A172 (cell line): ENCODE measurements at regions not wholly inside any gene's neighbourhood (a gene's known extent, or its start where the extent isn't known, plus 50 kb on each side); places are given as distances from the start of the nearest gene placed in this dataset.
A peak's percentile ranks its signal among the peaks of the same experiment; 100 is the strongest.

Source experiments
- DNase-seq: peaks from one replicate; pipeline ENCODE4 v3.0.0-alpha.2; 2015; ENCODE audit warnings: low spot score

DNA sequence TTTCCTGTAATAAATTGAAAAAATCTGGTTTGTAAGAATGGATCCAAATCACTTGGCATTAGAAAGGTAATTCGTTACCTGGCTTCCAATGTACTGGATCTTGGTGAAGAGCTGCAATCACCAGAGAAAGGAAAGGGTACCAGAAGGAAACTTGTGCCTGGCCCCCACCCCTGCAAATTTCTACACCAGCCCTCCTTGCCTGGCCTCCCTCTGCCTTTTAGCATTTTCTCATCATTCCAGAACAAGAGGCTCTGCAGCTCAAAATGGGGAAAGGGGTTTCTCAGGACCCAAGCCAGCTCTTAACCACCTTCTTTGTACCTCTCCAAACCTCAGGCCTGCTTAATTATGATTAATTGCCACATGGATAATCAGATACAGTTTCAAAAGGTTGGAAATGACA lies 612.8 kb upstream of the MGMT start:
- no peak for DNase-seq

DNA sequence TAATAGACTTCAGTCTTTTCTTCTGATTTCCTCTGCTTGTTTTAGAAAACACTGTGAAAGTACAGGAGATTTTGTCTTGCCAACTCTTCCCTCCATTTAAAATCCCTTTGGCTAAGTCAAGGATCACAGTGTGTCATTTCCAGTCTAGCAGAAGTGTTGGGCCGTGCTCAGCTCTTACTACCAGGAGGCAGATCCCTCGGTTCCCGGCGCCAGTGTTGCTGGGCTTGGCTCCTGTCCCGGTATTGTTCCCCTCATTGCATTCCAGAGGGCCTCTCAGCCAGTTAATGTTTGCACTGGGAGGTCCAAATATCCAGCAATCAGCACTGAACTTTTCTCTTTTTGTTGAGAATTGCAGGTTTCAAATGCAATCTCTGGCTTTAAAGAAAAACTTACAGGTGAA lies 612.1 kb upstream of the MGMT start:
- DNase-seq = no peak

DNA sequence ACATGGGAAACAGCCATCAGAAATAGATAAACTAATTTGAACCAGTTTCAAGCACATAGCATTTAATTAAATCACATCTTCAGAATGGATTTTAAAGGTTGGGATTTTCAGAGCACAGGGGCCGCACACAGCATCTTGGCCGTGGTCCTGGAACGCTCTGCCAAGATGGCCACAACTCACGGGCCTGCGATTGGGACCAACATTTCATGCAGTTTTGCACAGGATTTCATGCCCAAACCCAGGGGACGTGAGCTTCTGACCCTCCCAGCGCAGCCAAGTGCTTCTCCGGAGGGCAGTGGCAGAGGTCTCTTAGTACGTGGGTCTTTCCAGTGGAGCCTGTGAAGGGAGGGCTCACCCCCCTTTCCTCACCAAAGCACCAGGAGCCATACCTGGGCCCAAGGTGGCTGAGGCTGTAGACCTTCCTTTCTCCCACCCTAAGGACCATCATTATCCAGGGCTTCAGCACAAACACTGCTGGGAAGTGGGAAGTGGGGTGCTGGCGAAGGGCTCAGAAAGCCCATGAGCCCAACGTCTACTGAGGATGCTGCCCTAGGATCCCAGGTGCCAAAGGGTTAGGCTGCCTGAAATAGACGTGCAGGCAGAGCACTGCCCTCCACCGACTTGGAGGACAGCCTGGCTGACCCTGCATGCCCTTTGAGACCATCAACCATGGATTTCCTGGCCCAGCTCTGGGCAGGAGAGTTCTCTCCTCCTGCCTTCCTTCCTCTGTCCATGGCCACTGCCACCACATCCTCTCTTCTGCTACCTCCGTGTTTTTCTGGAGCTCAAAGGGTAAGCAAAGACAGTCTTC lies 611.2 kb upstream of the MGMT start:
- no peak for DNase-seq

DNA sequence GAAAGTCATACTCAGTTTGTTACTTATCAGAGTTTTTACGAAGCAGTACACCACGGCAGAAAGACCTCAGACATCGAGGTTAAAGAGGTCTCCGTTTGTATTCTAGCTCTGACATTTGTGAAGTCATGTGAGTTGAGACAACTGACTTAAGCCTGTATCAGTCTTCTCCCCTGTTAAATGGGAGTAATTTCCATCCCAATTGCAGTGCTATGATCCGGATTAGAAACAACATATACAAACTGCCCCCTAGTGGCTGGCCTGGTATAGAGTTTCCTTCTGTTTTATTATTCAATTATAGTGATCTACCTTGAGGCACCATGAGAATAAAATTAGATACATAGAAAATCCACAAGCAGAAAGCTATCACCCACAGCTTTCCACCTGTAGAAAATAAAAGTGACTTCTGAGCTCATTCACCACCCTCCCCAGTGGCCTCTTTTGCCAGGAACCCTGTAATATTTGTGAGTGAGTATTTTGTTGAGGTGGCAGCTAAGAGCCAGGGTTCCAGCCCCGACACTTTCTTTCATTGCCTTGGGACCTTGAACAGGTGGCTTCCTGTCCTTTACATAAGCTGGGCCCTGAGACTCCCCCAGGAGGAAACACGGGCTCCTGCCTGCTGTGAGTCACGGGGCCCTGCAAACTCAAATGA lies 607.2 kb upstream of the MGMT start:
- DNase-seq = peak; percentile 0

DNA sequence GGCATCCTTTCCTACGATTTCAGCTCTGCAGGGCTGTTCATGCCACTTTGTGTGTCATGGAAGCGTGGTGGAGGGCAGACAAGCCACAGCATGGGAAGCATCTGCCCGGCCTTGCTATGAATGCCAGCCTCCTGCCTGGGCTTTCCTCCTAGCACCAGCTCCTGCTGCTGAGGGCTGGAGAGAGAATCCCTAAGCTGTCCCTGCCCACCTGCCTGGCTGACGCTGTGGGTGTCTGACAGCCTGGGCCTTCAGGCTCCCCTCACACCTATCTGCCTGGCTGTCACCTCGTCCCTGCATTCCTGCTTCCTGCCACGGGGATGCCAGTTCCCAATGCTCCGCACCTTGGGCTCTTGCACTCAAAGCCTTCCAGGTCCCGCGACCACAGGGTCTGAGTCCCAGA lies 606.5 kb upstream of the MGMT start:
- DNase-seq = no peak

DNA sequence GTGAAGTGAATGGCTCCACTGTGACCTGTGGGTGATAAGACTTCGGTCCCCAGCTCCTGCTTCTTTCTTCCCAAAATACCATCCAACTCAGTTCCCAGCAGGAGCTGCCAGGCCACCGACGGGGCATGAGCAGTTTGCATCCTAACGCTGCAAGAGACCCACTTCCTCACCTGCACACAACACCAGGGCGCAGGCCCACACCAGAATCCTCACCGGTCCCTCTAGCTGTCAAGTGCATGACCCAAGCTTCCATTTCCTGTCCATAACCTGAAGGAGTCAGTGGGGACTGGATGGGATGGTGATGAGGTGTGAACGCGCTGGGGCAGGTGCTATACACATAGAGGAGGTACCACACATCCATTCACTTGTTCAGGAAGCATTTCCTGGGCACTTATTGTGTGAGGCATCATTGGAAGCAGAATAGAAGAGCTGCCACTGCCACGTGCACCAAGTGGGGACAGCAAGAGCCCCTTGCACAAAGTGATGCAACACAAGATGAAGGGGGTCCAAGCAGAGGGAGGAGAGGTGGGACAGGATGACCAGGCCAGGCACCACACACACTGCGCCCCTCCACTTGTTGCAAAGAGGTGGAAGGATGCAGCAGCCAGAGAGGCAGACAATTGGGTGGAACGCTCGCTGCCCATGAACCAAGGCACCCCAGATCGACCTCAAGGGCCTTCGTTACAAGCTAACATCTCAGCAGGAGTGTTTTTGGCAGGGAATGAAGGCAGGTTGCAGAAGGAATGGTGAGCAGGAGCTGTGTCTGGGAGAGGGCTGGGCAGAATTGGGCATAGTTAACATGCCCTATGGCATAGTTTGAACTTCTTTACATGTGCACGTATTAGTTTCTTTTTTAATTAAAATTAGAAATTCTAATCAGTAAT lies 605.8 kb upstream of the MGMT start:
- DNase-seq = no peak

DNA sequence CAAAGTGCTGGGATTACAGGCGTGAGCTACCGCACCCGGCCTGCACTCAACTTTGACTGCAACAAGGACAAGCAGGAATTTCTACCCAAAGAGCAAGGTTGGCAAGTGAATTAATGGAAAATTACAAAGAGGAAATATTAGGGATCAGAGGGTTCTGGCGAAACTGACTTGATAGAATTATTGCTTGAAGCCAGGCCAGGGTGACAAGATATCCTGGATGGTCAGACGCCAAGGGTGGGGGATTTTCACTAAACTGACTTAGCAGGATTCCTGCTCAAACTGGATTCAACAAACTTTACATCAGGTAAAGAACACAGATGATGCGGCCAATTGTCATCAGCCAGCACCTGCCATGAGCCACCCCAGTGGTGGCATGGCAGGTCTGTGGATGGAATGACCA lies 603.6 kb upstream of the MGMT start:
- no peak for DNase-seq

DNA sequence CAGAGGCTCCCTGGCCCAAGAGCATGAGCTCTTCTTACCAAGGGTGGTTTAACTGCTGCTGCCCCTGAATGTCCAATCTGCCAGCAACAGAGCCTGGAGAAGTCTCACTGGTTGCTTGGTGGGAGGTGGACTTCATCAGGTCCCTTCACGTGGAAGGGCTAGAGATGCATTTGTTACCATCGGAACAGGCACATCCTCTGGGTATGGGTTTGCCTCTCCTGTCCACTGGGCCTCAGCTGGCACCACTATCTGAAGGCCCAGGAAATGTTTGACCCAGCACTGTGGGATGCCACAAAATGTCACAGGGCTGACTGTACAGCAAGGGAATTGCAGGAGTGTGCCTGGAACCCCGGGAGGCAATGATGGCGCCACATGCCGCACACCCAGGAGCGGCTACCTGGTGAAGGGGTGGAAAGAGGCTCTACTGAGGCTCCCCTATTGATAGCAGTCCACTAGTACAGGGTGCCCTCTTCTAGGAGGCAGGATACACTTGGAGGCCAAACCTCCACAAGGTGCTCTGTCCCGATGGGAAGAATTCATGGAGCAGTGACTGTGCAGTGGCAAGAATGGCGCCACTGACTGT lies 603.1 kb upstream of the MGMT start:
- DNase-seq = no peak

DNA sequence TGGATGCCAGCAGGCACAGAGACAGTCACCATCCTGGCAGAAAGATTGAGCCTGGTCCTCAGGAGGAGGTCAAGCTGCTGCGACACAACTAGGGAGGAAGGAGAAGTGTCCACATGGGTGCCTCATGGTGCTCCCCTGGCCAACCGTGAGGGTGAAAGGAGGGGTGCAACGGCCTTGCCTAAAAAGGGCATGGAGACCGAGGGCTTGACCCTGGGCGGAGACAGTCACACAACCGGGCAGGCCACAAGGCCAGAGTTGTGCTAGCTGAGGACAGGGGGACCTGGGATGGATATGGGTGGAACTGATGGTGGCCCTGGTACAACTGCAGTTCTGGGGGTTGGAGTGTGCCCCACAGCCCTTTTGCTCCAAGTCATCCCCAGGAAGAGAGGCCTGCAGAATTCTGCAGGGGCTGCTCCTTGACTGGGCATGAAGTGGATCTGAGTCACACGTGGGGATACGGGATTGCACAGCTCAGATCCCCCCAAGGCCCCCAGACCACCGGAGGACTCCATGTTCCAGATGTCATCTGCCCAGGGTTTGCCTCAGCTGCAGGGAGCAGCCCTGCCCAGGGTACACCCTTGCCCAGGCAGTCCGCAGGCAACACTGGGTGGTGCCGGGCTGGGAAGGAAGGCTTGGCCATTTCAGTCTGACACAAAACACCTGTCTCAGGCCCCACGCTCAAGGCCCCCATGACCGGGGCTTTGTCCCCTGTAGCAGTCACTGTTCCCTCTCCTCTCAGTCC lies 602.3 kb upstream of the MGMT start:
- no peak for DNase-seq

DNA sequence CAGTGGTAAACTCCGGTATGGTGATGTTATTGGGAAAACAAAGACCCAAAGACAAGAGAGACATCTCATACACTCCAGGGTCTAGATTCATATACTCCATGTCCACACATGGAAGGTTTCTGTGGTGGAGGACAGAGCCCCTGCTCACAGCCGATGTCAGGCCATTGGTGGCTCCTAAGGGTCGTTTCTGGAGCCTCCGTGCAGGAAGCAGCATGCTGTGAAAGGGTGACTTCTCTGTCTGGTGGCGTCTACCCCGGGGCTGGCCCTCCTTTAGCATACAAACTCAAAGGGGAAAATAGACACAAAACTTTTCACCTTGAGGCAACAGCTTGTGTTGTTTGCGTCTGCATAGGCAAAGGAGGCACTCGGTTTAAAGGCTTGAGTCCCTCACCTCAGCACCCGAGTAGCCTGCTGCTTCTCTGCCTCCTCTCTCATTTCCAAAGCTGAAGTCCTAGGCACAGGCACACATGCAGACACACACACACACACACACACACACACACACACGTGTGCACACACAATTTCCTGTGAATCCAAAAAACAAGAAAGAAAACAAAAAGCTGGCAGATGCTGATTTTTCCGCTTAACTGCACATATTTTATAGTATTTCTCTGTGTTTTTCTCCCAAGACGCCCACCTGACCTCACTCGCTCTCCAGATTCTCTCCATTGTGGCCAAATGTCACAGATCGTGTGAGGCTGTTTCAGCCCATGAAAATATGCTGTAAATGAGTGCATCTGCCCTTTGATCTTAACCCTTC lies 601.4 kb upstream of the MGMT start:
- no peak for DNase-seq

DNA sequence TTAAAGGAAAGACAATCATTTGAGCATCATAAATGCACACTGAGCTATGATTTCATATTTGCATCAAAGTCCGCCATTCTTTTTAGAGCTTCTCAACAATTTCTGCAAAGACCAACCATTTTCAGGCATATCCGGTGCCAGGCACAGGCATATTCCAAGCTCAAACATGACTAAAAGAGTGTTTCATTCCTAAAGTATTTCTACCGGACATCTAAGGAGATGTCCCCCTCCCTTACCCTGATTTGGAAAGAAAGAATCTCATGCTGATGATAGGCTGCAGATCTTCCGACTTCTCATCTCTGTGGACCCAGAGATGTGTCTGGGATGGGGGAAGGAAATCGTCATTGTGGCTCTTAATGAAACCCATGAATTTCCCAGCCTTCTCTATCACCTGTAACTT lies 600.5 kb upstream of the MGMT start:
- no peak for DNase-seq

DNA sequence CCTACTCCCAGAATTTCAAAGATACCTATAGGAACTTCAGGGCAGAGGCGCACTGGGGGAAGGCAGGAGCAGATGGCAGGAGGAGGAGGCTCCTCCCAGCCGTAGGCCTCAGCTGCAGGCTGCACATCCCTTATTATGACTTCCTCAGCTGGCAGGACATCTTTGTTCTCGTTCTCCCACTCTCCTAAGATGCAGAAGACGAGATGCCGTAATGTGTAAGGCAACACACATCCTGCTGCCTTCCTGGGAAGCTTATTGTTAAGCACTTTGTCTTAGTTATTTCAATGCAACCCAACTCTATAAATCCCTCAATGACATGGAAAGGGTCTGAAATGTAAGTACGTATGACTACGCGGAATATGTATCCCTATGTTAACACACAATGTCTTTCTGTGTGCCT lies 599.8 kb upstream of the MGMT start:
- no peak for DNase-seq

DNA sequence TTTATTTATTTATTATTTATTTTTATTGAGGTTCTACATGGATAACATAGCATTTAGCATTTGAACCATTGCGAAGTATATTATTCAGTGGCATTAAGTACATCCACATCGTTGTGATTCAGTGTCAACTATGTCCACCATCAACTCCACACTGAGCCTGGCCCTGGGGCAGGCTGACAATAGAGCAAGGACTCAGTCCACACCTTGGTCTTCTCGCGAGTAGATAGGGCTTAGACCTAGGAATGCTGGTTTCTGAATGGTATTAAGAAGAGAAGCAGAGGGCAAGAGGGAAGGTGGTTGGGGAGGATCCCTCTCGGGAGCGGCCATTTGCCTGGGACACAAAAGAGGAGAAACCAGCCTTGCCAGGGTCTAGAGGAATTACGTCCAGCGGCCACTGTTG lies 599.2 kb upstream of the MGMT start:
- DNase-seq = no peak

DNA sequence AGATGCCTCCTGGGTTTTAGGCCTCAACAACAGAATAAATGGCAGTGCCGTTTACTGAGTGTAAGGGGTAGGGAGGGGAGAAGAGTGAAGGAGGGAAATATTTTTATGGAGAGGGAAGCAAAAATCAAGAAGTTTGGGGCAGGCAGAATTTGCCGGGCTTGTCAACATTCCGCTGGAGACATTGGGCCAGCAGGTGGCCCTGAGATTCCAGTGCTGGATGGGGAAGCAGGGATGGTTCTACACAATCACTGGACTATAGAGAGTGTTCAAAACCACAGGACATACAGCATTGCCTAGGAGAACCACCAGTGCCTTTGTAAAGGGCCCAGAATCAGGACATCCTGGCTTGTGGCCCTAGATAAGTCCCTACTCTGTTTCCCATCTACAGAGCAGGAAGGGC lies 598.6 kb upstream of the MGMT start:
- no peak for DNase-seq

DNA sequence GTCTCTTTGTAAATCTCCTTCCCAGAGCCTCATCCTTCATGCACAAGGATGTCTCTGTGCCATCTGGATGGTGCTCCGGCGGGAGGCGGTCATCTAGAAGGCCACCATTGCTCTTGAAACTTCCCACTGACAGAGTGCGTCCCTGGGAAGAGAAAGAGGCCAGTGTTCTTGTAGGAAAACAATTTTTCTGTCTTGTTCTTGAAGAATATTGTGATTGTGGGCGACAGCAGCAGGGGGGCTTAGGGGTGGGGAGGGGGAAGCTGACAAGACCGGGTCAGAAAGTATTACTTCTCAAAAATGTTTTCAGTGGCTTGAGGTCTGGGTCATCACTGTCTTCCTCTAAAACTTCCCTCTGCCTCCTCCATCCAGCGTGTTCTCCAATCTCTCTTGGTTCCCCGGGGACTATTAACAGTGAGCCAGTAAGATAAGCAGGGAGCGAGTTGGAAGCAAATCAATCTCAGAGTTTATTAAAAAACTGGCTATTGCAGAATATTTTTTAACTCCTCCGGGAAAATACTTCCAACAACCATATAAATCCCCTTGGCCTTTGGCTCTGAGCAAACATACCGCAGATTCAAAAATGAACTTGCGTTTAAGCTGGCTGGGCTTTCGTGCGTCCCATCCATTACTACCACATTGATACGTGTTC lies 597.8 kb upstream of the MGMT start:
- DNase-seq = no peak

DNA sequence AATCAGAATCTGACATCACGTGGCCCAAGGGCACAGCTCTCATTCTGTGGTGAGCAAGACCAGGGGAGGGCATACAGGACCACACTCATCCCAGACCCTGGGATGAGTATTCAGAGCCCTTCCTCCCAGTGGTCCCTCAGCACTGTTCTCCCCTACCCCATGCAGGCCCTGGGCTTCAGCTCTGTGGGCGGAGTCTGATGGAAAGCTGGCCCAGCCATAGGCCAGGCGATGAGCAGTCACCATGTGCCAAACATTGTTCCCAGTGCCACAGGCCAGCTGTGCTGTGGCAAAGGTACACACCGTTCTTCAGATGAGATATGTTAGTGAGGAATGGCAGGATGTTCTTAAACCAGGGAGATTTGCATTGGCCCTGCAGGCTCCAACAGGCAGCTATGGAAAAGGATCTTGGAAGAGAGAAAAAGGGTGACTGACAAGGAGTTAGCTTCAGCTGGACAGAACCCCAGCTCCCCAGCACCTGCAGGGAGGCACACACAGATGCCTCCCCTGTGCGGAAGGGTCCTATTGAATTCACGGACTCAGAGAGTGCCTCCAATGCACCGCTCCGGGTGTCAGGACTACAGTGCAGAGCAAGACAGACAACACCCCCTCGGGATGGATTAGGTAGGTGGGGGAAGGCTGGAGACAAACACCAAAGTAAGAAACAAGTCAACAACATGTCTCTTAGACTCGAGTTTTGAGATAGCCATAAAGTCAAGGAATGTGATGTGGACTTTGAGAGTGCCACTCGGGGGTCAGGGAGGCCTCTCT lies 596.0 kb upstream of the MGMT start:
- DNase-seq = no peak

DNA sequence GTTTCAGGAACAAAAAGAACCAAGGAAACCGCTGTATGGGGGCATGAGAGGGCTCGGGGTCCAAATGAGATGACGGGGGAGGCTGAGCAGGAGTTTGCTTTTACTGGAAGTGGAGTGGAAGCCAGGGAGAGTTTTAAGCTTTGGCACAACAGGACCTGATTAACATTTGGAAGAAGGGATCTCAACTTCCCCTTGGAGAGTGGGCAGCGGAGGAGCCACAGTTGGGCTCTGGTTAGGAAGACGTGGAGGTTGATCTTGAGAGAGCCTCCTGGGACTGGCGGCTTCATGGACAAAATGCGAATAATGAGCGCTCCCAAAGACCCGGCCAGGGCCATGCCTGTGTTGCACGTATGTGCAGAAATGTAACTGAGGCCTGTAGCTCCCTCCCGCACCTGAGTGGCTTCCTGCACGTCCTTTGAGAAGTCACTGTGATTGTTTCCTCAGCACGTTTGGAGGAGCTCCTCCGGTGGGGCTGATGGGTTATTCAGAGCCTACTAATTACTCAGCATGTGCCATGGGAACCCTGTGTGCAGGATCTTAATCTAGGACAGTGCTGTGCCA lies 595.3 kb upstream of the MGMT start:
- DNase-seq = no peak

DNA sequence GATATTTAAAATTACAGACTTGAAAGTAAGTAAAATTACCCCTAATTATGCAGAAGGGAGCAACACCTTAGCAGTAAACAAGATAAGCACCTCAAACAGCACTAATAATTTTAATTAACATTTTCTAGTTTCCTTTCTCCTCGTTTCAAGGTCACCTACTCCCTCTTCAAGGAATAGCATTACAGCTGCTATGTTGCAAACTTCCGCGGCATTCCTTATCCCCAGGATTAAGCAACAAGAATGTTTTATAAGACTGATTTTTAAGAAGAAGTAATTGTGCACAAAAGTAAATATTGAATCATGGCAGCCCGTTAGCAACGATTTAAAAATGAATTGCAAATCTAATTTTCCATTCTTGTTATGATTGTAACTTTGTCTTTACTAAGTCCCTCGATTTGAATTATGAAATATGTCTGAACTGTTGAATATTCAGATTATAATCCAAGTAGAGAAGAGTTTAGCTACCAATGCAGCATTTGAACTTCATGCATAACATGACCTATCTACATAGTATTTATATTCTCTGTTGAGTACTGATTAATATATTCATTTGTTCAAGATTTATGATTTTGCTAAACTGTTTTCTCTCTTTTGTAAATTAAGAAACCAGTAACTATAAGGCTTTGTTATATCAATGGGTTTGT lies 593.5 kb upstream of the MGMT start:
- DNase-seq = no peak

DNA sequence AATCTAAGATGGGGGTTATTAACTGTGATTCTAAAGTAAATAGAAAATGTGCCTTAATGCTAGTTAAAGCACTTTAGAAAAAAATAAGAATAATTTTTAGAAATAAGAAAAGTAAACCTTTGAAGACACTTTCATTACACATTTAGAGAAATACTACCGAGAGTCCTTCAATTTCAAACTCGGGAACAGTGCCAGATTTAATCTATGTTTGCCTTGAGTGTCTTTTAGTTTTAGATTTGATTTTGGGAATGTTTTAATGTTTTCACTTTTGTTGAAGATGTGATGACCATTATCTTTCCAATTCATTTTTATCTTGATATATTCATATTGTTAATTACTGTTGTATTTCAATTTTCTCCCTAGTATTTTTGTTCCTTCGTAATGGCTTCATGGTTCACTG lies 592.7 kb upstream of the MGMT start:
- no peak for DNase-seq
